ENCODE measurements at regions not wholly inside any gene's neighbourhood (a gene's known extent, or its start where the extent isn't known, plus 50 kb on each side); places are given as distances from the start of the nearest gene placed in this dataset.

- Histone ChIP-seq H3K4me3 (no peak overlapping the region), H3K9me3 (replicated peaks) (peaks cover 15% of the 10 kb centered on the region), H3K36me3 (no peaks in the 10 kb centered on the region), H3K27me3 (ENCODE audit: low read depth) (no peaks in the 10 kb centered on the region), H3K4me1 (no peaks in the 10 kb centered on the region), H3K27ac (replicated peaks) (no peak overlapping the region)
- no peak for TF ChIP-seq CTCF (IDR thresholded peaks at IDR 0.05; ENCODE audit: borderline replicate concordance)
- intact Hi-C loops (cut with micrococcal nuclease): no loop called here
- no peak for DNase-seq
Observed at GRCh38 chr7:51680594-51681399, 364.2 kb upstream of the COBL start.

- Histone ChIP-seq H3K36me3 (no peaks in the 10 kb centered on the region), H3K4me1 (no peaks in the 10 kb centered on the region), H3K4me3 (no peak overlapping the region), H3K27me3 (ENCODE audit: low read depth) (no peaks in the 10 kb centered on the region), H3K9me3 (replicated peaks) (peaks cover 26% of the 10 kb centered on the region), H3K27ac (replicated peaks) (no peak overlapping the region)
- TF ChIP-seq CTCF (IDR thresholded peaks at IDR 0.05; ENCODE audit: borderline replicate concordance): no peak
- intact Hi-C loops (cut with micrococcal nuclease): no loop called here
- DNase-seq: no peak
Observed at GRCh38 chr7:51679358-51679757, 362.7 kb upstream of the COBL start.

- intact Hi-C loops (cut with micrococcal nuclease): no loop called here
Observed at GRCh38 chr7:51666751-51667150, 350.1 kb upstream of the COBL start.

GRCh38 chr7:51666266-51666665 is 349.7 kb upstream of the COBL start:
- no peak for TF ChIP-seq CTCF (IDR thresholded peaks at IDR 0.05; ENCODE audit: borderline replicate concordance)
- Histone ChIP-seq H3K36me3 (no peaks in the 10 kb centered on the region), H3K4me1 (no peaks in the 10 kb centered on the region), H3K27me3 (ENCODE audit: low read depth) (no peaks in the 10 kb centered on the region), H3K9me3 (replicated peaks) (peaks cover 9% of the 10 kb centered on the region), H3K27ac (replicated peaks) (no peak overlapping the region), H3K4me3 (no peak overlapping the region)
- intact Hi-C loops (cut with micrococcal nuclease): no loop called here
- DNase-seq: no peak

More at GRCh38 chr7:51666751-51667150, 350.1 kb upstream of the COBL start:
- TF ChIP-seq CTCF (IDR thresholded peaks at IDR 0.05; ENCODE audit: borderline replicate concordance): no peak
- H3K9me3 ChIP-seq (replicated peaks): peaks cover 9% of the 10 kb centered on the region
- no peak overlapping the region for H3K27ac ChIP-seq (replicated peaks)
- no peaks in the 10 kb centered on the region for H3K36me3 ChIP-seq
- no peak overlapping the region for H3K4me3 ChIP-seq
- H3K27me3 ChIP-seq (ENCODE audit: low read depth): no peaks in the 10 kb centered on the region
- no peak for DNase-seq
- no peaks in the 10 kb centered on the region for H3K4me1 ChIP-seq

GRCh38 chr7:51665045-51665780 is 348.6 kb upstream of the COBL start:
- Histone ChIP-seq H3K27ac (replicated peaks) (no peak overlapping the region), H3K36me3 (no peaks in the 10 kb centered on the region), H3K4me3 (no peak overlapping the region), H3K9me3 (replicated peaks) (peaks cover 9% of the 10 kb centered on the region), H3K27me3 (ENCODE audit: low read depth) (no peaks in the 10 kb centered on the region), H3K4me1 (no peaks in the 10 kb centered on the region)
- no peak for TF ChIP-seq CTCF (IDR thresholded peaks at IDR 0.05; ENCODE audit: borderline replicate concordance)
- no peak for DNase-seq
- intact Hi-C loops (cut with micrococcal nuclease): no loop called here
